Stimulated activated CD8-positive, alpha-beta memory T cell treated with anti-CD3 and anti-CD28 coated beads, Interleukin-2, amount 100 ng/mL, for 1 hour (primary cell): ENCODE measurements at regions not wholly inside any gene's neighbourhood (a gene's known extent, or its start where the extent isn't known, plus 50 kb on each side); places are given as distances from the start of the nearest gene placed in this dataset.
"Not testable (repeated sequence)": the region's sequence is repeated elsewhere in the genome, so short reads cannot be mapped to it uniquely, and the experiment has no call there.

Experiments
- DNase-seq, 2 donors: peaks; one replicate each; pipeline ENCODE4 v3.0.0-alpha.2; 2020; ENCODE audit warnings: low read depth in 2 of 2

DNA sequence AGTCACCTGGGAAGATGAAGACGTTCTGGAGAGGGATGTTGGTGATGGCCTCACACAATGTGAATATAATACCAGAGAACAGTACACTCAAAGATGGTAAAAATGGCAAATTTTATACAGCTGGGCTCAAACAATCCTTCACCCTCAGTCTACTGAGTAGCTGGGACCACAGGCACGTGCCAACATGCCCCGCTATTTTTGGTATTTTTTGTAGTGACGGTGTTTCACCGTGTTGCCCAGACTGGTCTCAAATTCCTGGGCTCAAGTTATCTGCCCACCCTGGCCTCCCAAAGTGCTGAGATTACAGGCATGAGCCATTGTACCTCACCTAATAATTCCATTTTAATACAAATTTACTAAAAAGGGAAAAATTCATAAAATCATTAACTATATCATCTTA is 280.3 kb upstream of the HSFY2 start:
- no peak for DNase-seq

DNA sequence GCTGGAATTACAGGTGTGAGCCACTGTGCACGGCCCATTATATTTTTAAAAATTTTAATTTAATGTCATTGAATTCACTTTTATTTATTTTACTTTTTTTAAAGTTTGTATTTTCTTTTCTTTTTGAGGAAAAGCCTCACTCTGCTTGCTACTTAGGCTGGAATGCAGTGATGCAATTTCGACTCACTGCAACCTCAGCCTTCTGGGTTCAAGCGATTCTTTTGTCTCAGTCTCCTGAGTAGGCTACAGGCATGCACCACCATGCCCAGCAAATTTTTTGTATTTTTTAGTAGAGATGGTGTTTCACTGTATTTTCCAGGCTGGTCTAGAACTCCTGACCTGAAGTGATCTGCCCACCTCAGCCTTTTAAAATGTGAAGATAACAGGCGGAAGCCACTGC is 277.5 kb upstream of the HSFY2 start:
- no peak for DNase-seq

DNA sequence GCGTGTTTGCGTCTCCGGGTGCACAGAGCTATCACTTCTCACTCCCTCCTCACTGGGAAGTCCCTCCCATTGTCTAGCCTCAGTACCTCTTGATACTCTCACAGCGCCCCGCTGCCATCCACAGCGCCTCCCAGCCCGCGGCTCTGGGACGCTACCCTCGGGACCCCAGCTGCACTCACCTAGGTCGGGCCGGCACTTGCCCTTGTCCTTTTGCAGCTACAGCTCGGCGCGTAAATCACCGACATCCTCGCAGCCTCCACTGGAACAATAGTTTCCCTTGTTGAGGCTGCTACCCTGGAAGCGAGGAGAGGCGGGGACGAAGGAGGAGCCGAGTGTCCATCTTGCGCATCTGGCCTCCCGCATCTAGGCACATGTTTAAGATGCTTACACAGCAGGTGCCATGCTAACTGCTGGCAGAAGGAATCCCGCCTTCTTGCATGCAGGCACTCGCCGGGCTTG is 269.5 kb upstream of the HSFY2 start:
- DNase-seq = no peak

DNA sequence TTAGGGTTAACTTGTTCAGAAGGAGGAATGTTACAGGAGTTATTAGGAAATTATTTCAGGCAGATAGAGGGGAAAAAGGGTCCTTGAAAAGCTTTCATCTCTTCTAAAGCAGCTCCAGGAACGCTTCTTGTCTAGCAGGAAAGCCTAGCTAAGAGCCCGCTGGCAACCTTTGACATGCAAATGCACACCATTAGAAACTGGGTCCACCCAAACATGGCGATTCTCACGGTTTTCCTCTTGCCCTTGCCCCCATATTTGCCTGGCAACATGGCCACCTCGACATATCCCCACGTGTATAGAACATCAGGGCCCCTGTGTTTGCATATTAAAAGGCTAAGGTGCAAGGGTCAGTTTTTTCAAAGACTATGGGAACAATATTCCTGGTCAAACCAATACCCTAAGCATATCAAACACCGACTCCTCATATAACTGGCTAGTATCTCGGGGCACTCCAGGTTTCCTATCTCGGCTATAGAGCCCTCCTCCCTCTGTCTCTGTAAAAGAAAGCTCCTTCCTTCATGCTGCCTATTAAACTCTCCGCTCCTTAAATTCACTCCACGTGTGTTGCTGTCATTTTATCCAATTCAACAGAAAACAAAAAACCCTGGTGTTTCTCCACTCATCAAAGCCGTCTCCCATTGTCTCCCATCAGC is 268.9 kb upstream of the HSFY2 start:
- no peak for DNase-seq

DNA sequence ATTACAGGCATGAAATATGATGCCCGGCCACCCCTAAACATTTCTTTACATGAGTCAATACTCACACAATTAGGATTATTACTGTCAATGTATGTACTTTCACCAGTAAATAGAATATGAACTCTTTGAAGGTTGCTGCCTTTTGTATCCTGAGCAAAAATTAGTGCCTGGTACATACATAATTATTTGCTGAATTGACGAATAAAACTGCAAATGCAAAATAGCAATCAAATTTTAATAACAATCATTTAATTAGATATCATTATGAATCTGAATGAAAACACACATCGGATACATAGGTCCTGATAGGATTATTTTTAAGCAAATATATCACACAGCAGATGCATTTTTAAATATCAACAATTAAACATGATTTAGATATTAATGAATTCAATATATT is 253.1 kb upstream of the HSFY2 start:
- no peak for DNase-seq

DNA sequence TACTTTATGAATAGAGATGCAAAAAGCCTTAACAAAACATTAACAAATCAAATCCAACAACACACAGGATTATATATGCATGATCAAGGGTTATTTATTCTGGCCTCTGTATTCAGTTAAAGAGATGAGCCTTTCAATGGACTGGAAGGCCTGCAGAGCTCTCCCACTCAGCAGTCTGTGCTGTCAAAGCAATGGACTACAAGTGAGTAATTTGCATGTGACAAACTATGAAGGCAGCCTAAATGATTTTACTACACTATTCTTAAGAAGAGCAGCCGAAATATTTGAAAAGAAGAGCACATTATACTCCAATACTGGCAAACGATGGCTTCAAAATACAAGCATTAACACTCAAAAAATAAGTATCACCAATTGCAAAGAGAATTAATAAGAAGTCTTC is 250.4 kb upstream of the HSFY2 start:
- DNase-seq = no peak

DNA sequence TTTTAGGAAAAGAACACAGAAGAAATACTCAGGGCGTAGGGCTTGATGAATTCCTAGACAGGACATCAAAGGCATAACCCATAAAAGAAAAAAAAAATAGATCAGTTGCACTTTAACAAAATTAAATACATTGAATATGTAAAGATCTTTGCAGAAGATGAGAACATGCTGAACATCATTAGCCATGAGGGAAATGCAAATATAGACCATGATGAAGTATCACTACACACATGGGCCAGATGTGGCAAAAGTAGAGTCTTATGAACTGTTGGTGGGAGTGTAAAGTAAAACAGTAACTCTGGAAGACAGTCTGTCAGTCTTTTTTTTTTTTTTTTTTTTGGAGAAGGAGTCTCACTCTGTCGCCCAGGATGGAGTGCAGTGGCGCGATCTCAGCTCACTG is 246.7 kb upstream of the HSFY2 start:
- no peak for DNase-seq

DNA sequence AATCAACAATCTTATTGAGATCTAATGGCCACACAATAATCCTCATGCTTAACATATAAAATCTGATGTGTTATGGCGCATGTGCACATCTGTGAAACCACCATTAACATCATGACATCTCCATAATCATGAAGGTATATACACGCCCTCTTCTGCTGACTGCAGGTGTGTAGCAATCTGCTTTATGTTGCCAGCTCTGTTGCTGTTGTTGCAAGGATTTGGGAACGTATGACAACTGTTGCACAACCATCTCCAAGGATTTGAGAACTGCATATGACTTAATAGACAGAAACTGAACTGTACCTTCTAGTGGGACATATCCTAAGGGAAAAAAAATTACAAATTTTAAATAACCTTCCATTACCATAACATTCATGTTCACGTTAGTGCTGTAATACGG is 243.5 kb upstream of the HSFY2 start:
- DNase-seq = no peak

DNA sequence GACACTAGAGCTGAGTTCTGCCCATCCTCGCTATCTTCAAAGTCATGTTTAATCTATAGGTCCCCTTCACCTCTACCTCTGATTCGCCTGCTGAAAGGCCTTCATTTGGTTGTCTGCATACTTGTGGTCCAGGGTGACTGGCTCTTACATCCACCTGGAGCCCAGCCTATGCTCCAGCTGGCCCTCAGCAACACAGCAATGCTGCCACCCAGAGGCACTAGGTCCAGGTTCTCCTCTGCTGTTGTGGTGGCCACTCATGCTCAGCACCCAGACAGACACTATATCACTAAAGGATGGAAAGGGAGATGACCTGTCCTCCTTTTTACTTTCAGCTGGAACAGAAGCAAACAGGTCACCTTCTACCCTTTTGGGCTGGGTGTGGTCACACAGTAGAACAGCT is 242.3 kb upstream of the HSFY2 start:
- no peak for DNase-seq

DNA sequence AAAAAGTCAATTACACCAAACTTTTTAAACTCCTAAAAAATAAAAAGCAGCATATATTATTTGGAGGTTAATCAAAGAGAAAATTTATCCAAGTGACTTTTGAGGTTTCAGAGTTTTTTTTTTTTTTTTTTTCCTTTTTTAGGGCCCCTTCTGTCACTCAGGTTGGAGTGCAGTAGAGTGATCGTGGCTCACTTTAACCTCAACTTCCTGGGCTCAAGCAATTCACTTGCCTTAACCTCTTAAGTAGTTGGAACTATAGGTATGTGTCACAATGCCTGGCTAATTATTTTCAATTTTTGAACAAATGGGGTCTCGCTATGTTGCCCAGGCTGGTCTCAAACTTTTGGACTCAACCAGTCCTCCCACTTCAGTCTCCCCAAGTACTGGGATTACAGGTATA is 241.7 kb upstream of the HSFY2 start:
- no peak for DNase-seq

DNA sequence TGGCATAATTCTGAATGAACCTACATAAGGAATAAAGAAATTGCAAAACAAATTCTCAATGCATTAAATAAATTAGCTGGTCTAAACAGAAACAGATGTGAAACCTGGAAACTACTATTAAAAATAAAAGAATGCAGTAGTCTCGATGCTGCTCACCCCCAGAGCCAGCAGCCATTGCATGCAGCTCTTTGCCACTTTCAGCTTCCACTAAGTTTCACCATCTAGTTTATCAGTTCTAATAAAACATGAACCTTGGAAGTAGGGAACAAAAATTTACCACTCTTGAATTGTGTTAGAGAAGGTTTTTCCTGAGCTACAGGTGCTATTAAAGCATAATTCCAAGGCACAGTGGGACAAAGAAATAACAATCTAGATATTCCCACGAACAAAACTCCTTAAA is 239.4 kb upstream of the HSFY2 start:
- DNase-seq = no peak

DNA sequence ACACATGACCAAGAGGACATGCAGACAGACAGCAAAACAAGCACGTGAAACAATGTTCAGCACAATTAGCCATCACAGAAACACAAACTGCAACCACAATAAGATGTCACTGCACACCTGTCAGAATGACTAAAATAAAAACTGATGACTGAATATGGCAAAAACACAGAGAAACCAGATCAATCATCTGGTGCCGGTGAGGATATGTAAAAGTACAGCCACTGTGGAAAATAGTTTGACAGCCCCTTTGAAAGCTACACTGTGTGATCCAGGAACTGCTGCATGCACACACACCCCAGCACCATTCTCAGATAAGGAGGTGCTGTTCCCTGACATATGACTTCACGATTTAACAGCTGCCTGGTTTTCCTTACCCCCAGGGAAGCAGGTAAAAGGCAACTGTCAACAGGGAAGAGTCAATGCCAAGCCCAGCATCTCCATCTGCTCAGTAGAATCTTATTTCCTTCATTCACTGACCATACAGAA is 238.1 kb upstream of the HSFY2 start:
- DNase-seq = no peak

DNA sequence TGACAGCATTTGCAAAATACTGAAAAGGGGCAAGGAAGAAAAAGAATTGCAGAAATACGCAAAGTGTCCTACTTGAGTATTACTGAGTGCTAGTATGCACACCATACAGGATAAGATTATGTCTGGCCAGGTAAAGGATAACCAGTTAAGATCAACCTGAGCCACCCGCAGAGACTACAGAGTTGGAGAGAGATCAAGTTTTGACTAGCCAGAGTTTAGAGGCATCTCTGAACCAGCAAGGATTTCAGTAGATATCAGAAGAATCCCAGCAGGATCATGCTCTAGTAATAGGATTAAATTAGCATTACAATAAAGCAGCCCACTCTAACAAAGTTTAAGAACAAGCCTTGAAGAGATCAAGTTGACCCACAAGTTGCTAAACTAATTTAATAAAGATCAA is 232.7 kb upstream of the HSFY2 start:
- DNase-seq = no peak

DNA sequence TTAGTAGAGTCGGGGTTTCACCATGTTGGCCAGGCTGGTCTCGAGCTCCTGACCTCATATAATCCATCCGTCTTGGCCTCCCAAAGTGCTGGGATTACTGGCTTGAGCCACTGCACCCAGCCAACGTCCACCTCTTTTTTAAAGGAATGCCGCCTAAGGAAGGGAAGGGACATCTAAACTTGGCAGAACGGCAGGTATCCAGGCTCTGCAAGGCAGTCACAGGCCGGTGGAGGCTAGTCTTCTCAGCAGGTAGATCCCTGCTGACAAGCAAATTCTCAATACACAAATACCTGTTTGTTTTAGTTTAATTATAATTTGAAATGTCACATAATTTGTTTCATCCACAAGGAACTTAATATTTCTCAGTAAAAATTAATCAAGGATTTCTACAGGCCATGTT is 232.0 kb upstream of the HSFY2 start:
- DNase-seq = no peak

DNA sequence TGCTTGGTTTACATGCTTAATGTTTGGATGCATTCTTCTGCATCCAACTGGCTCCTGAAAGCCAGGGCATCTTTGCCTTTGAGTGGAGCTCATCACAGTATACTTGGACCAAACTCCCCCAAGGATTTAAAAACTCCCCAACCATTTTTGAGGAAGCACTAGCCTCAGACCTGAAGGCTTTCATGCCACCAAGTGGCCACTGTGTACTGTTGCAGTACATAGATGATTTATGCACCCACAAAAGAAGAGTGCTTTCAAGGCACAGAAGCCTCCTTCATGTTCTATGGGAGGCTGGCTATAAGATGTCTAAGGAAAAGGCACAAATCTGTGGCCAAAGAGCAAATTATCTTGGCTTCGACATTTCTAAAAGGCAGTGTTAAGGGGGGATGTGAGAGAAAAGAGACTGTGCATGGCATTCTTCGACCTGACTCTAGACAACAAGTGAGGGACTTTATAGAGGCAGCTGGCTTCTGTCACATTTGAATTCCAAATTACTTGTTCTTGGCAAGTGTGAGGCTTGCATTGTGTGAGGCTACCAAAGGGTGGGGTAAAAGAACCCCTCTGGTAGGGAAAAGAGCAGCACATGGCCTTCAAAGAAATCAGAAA is 224.2 kb upstream of the HSFY2 start:
- DNase-seq = no peak

DNA sequence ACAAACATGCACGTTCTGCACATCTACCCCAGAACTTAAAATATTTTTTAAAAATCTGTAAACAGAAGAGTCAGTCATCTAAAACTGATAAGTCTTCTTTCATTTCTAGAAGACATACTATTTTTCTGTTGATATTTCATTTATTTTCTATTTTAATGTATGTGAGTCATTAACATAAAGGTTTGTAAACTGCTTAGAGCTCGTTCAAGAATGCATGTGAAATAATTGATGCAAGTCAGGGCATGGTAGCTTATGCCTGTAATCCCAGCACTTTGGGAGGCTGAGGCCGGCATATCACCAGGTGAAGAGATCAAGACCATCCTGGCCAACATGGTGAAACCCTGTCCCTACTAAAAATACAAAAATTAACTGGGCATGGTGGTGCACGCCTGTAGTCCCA is 219.9 kb upstream of the HSFY2 start:
- DNase-seq = no peak

DNA sequence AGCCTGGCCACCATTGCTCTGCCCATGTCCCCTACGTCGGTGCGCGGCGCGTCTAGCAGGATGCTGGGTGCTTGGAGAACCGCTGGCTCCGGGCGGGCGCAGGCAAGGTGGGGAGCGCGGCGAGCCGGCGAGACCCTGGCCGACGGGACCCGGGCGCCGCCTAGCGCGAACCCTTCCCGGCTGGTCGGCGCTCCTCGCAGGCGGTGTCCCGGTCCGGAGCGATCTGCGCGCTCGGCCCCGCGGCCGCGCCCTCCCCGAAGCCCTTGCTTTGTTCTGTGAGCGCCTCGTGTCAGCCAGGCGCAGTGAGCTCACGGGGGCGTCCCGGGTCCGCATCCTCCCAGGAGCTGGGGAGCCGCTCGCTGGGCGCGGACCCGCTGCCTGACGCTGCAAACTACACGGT is 219.1 kb upstream of the HSFY2 start:
- DNase-seq = not testable (repeated sequence)

DNA sequence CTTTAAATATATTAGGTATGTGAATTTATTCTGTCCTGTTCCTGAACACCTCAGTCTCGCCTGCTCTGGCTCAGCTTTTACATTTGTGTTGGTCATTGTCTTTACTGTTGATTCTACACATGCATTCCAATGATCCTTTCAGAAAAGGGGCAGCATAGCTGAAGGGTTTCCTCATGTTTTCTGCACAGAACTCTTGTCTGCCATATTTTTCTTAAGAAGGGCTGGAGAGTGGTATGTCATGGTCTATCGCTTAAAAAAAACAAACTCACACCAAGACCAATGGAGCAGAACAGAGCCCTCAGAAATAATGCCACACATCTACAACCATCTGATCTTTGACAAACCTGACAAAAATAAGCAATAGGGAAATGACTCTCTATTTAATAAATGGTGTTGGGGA is 215.8 kb upstream of the HSFY2 start:
- no peak for DNase-seq

DNA sequence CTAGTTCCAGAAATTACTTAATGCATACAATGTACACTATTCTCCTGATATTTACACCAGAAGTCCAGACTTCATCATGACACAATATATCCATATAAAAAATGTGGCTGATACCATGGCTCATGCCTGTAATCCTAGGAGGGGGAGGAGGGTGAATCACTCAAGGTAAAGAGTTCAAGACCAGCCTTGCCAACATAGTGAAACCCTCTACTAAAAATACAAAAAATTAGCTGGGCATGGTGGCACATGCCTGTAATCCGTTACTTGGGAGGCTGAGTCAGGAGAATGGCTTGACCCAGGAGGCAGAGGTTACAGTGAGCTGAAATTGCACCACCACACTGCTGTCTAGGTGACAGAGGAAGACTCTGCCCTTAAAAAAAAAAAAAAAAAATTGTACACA is 192.5 kb upstream of the HSFY2 start:
- no peak for DNase-seq

DNA sequence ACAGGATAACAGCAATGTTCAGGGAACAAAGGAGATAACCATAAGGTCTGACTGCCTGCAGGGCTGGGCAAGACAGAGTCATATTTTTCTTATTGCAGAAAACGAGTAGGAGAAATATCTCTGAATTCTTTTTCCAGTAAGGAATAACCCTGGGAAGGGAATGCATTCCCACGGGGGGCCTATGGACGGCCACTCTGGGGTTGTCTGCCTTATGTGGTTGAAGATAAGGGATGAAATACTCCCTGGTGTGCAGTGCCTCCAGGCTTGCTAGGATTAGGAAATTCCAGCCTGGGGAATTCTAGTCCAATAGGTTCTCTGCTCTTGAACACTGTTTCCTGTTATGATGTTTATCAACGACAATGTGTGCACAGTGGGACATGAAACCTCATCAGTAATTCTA is 185.3 kb upstream of the HSFY2 start:
- DNase-seq = no peak

DNA sequence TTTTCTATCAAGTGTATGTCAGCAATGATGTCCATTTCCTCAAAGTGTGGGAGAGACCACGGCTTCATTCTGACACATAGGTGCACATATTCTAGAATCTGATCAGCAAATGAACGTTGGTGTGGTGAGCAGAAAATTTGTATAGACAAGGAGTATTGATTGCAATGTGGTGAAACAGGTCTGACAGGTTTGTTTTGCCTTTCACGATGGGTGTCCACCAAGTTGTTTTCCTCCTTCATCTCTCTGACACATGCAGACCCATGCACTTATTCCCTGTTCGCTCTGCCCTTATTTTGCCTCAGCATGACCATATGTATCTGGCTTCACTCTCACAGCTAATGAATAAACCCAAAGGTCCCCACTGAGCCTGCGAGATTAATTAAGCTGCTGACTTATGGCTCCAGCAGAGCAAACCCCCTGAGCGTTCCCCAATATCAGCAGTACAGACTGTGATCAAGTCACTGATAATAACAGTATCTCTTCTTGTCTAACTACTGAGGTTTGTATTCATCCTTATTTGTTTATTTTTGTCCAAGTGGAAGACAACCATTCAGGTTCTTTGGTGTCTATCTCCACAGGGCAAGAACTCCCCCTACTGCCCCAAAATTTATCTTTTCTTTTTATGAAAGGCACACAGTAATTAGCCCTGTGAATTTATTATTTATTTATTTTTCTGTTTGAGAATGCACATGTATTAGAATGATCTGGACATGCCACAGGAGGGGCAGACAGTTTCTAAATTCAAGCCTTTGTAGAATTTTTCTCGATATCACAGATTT is 178.3 kb upstream of the HSFY2 start:
- no peak for DNase-seq

DNA sequence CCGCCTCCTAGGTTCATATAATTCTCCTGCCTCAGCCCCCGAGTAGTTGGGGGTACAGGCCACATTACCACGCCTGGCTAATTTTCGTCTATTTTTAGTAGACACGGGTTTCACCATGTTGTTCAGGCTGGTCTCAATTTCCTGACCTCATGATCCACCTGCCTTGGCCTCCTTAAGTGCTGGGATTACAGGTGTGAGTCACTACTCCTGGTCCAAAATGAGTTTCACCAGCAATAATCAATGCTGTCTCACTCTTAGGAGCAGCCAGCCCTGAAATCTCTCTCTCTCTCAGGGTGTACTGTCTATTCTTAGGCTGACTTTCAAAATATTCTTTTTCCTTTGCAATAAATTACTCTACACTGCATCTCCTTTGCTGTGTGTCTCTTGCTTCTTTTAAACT is 177.5 kb upstream of the HSFY2 start:
- no peak for DNase-seq

DNA sequence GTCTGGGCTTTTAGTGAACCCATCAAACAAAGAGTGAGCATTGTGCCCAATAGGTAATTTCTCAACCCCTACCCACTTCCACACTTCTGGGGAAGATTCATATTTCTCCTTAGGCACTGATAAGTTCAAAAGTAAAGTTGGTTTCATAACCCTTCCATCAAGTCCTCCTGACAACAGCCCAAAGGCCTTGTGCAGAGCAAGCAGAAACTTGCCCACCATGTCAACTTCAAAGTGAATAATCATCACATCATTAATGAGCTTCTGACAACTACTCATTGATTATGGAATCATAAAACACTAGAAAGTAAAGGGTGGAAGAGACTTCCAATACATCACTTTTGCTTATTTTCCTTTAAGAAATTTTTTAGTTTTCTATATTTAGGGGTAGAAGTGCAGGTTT is 163.3 kb upstream of the HSFY2 start:
- no peak for DNase-seq
